HG03175 (cell line): ENCODE measurements at regions not wholly inside any gene's neighbourhood (a gene's known extent, or its start where the extent isn't known, plus 50 kb on each side); places are given as distances from the start of the nearest gene placed in this dataset.
A peak's percentile ranks its signal among the peaks of the same experiment; 100 is the strongest.
"Not testable (repeated sequence)": the region's sequence is repeated elsewhere in the genome, so short reads cannot be mapped to it uniquely, and the experiment has no call there.

Experiments used
- ATAC-seq: cut with Tn5 transposase; IDR thresholded peaks from one replicate; pipeline ENCODE4 v1.9.1; 2021; ENCODE audit warnings: mild to moderate bottlenecking, moderate library complexity; ENCODE audit not compliant: unreplicated experiment

GRCh38 chr5:45038366-45038987 is 229.7 kb downstream of the MRPS30 start:
- peak; percentile 72 for ATAC-seq

DNA sequence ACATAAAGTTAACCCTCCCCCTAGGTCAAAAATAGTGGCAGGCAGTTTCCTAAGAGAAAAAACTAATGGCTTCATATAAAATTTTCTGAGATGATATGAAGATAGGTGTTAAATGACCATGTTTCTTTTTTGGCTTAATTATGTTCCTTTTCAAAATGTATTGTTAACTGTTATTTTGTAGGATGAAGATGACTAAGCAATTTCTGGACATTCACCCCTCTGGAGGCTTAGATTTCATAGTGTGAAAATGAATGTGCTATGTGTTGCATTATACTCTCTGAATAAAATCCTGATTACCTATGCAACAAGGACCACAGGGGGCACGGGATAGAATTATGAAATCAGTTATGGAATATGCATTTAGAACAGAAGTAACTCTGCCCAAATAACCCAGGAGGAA is 233.5 kb downstream of the MRPS30 start:
- ATAC-seq, result no peak

GRCh38 chr5:45057564-45057963 is 248.8 kb downstream of the MRPS30 start:
- ATAC-seq, result no peak

DNA sequence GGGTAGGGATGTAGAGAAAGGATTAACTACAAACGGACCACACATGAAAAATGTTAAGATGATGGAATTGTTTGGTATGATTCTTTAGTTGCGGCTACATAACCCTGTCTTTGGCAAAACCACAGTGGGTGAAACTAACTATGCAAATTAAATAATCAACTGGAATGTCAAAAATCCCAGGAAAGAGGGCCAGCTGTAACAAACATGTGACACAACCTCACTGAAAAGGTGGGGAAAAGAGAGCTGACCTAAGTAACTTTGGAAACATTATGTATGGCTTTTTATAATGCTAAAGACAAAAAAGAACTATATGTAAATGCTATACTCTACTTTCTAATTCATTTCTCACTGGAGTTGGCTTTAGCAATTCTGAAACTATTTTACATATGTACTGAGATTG is 252.0 kb downstream of the MRPS30 start:
- ATAC-seq, result no peak

GRCh38 chr5:45062044-45062443 is 253.3 kb downstream of the MRPS30 start:
- ATAC-seq, result no peak

- no peak for ATAC-seq
Measured at GRCh38 chr5:45081082-45081481, 272.3 kb downstream of the MRPS30 start.

DNA sequence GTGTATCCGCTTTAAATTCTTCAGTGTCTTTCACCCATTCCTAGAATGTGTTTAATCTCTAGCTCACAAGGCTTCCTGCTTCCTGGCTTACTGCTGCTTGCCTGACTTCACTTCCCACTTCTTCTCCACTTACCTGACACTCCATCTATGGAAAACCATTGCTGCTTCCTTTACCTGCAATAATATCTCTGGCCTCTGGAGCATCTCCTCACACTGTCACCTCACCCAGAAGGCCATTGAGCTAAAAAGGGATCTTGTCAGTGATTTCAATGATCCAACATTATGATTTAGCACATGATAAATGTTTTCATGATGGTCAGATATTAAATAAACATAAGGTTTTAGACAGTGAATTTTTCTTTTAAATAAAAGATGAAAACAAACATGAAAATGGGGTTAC is 281.1 kb downstream of the MRPS30 start:
- ATAC-seq, result no peak

DNA sequence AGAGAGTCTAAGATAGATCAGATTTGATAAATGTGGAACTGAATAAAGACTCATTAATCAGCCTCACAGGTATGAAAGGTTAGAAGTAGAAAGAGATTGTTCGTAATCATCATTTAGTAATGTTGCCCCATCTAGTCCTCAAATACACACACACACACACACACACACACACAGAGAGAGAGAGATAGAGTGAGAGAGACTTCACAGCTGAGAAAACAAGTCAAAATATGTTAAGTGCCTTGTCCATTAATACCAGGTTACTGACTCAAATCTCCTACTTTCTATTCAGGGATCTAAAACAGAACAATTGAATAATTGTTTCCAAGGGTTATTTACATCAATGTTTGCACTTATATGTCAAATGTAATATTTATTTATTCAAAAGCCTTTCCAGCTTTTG is 284.6 kb downstream of the MRPS30 start:
- no peak for ATAC-seq

- no peak for ATAC-seq
Measured at GRCh38 chr5:45094876-45095440, 286.2 kb downstream of the MRPS30 start.

DNA sequence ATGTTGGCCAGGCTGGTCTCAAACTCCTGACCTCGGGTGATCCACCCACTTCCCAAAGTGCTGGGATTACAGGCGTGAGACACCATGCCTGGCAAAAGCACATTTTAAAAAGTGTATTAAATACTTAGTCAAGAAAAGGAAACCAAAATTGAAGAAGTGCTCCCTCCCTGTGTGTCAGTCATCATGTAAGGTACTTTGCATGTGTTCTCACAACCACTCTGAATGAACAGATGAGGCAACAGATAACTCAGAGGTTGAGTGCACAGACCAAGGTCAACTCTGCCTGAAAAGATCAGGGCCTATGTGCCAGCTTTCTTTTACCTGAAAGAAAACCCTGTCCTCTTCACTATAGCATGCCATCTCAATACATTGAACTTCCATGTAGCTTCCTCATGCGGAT is 289.7 kb downstream of the MRPS30 start:
- ATAC-seq, result no peak

DNA sequence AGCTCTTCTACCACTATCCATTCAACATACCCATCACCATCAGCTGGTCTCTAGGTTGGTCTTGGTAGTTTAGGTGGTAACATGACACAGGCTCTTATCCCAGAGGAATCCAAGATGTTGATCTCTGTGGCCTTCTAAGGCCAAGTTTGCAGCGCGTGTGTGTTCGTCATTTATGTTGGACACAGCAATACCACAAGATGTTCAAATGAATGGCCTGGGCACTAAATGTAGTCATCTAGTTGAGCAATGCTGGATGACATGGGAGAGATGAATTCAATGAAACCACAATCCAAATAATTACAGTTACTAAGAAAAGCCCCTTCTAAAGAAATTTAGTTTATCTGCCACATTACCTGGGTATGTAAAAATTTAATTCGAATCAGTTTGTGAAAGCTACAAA is 292.4 kb downstream of the MRPS30 start:
- no peak for ATAC-seq

GRCh38 chr5:45105491-45105994 is 296.8 kb downstream of the MRPS30 start:
- no peak for ATAC-seq

GRCh38 chr5:45109062-45109461 is 300.3 kb downstream of the MRPS30 start:
- ATAC-seq, result no peak

DNA sequence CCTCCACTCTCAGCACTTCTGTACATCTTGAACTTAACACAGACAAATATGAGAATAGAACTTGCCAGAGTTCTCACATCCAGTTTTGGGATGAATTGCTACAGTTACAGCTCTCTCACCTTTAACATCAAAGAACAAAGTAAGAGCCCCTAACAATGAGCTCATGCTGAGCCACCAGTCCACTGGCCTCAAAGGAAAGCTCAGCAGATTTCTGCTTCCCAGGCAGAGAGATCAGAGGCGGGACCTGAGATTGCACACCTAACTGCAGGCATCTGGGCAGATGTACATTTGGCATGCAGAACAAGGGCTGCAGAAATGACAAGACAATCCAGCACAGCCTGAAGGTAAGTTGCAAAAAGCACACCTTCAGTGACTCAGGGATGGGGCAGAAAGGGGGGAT is 300.9 kb downstream of the MRPS30 start:
- no peak for ATAC-seq

- ATAC-seq, result no peak
Measured at GRCh38 chr5:45110399-45110798, 301.7 kb downstream of the MRPS30 start.

- no peak for ATAC-seq
Measured at GRCh38 chr5:45113726-45114125, 305.0 kb downstream of the MRPS30 start.

DNA sequence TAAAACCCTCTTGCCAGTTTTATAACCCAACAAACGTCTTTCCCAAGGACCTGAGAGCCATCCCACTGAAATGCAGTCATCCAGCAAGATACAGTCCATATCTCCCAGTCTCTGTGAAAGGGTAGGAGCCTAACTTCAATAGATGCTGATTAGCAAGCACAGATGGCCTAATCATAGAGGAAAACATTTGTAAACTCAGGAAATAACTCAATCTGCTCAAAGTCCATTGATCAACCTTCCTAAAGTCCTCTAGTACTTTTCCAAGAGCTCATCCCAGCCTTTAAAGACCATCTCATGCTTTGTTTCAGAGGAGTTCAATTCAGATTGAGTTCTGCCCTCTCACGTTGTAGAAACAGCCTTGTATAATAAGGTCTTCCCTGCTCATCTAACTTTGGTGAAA is 324.2 kb downstream of the MRPS30 start:
- no peak for ATAC-seq

- ATAC-seq, result no peak
Measured at GRCh38 chr5:45162974-45163373, 354.2 kb downstream of the MRPS30 start.

DNA sequence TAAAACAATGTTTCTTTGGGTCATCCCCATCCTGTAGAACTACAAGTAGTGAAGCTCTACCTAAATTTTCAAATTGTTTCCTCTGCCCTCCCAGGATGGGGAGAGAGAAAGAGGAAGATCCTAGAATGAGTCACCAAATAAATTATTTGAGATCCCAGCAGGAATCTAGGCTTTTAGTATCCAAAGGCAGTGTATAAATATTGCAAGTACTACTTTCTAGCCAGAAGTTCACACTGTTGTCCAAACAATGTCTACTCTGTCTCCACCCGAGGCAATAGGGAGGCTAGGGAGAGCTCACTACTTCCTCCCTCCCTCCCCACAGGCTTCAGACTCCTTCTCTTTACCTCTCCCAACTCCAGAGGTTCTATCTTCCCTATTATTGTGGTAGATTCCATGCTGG is 362.8 kb downstream of the MRPS30 start:
- ATAC-seq, result no peak

DNA sequence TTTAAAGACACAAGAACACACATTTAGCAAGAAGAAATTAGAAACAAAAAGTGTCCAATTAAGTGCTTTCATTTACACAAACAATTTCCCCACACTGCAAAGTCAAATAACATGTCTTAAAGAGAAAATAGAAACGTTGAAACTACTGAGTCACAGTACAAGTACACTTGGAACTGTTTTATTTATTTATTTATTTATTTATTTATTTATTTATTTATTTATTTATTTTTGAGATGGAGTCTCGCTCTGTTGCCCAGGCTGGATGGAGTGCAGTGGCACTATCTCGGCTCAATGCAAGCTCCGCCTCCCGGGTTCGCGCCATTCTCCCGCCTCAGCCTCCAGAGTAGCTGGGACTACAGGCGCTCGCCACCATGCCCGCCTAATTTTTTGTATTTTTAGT is 363.9 kb downstream of the MRPS30 start:
- not testable (repeated sequence) for ATAC-seq

- ATAC-seq, result no peak
Measured at GRCh38 chr5:45179686-45180085, 370.9 kb downstream of the MRPS30 start.

DNA sequence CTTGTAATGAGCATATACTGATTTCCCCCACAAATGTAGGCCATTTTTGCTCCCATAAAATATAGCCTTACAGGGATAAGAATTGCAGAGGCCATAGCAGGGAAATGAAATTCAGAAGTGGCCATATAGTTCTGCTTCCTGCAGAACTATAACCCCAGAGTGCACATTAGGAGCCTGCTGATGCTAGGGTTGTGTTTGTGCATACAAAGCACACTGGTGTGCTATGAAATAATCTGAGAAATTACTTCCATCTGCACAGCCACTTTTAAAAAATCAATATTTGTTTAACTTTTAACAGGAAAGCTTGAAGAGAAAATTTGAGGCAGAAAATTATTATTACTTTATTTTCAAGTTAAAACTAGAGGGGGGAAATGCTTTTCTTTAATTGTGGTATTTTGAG is 380.3 kb downstream of the MRPS30 start:
- no peak for ATAC-seq

DNA sequence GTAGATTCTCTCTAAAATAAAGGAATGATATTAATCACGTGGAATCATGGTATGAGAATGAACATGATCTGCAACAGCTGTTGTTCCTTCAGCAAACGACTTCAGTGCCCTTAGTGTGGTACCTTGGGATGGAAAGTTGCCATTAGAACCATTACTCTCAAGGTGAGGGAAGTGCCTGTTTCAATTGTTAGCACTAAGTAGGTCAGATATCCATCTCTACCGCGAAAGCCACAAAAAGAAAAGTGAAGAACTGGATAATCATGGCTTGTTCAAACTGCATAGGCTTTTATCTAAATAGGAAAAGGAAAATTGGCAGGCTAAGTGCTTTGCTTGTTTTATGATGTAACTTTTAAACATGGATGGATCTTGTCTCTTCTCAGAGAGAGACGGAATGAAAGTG is 380.7 kb downstream of the MRPS30 start:
- no peak for ATAC-seq
